H1 (cell line): ENCODE measurements at regions not wholly inside any gene's neighbourhood (a gene's known extent, or its start where the extent isn't known, plus 50 kb on each side); places are given as distances from the start of the nearest gene placed in this dataset.

Experiments used
- CTCF ChIA-PET: fragments of 300-600 bp; sonication (Branson Sonifier 250); formaldehyde crosslinking; loops from one replicate; lab custom pipeline; 2021; ENCODE audit not compliant: partially characterized antibody; lab: Charles Lee
- POLR2A ChIA-PET: fragments of 300-600 bp; sonication (Branson Sonifier 250); formaldehyde crosslinking; loops from one replicate; lab custom pipeline; 2021; ENCODE audit warnings: inconsistent platforms; ENCODE audit not compliant: partially characterized antibody; lab: Charles Lee
- DNase-seq, 2 experiments: peaks; one replicate each; pipeline versions ENCODE4 v3.0.0 to v3.0.0-alpha.2; 2010 to 2022; ENCODE audit warnings: low spot score in 2 of 2, low read depth in 1 of 2, mixed read lengths in 1 of 2
- FAIRE-seq: peaks from 2 replicates; lab custom pipeline; 2011; peaks lifted over from hg19 to GRCh38; lab: Jason Lieb, UNC
- H2AFZ ChIP-seq: 2 replicates; pipeline ENCODE4 v1.8.1; 2012; ENCODE audit warnings: low read length, inconsistent platforms
- H2AK5ac ChIP-seq: 2 replicates; pipeline ENCODE4 v1.6.1; 2013; ENCODE audit warnings: low read depth, low read length
- H2BK120ac ChIP-seq: replicated peaks from 2 replicates; pipeline ENCODE3; 2013; ENCODE audit warnings: low read depth, low read length, inconsistent platforms
- H2BK12ac ChIP-seq: 2 replicates; pipeline ENCODE4 v1.6.1; 2013; ENCODE audit warnings: low read depth, low read length
- H2BK15ac ChIP-seq: 2 replicates; pipeline ENCODE4 v1.6.1; 2013; ENCODE audit warnings: low read length
- H2BK20ac ChIP-seq: 2 replicates; pipeline ENCODE4 v1.6.1; 2013; ENCODE audit warnings: low read length
- H2BK5ac ChIP-seq: 2 replicates; pipeline ENCODE4 v1.6.1; 2013; ENCODE audit warnings: low read depth, low read length
- H3K14ac ChIP-seq: 2 replicates; pipeline ENCODE4 v1.6.1; 2013; ENCODE audit warnings: inconsistent platforms; ENCODE audit not compliant: insufficient read length
- H3K18ac ChIP-seq: 2 replicates; pipeline ENCODE4 v1.6.1; 2013; ENCODE audit warnings: low read length; ENCODE audit errors: extremely low read depth
- H3K23ac ChIP-seq: 2 replicates; pipeline ENCODE4 v1.6.1; 2013; ENCODE audit warnings: inconsistent platforms; ENCODE audit not compliant: insufficient read length
- H3K23me2 ChIP-seq: 2 replicates; pipeline ENCODE4 v1.6.1; 2013; ENCODE audit warnings: low read depth, low read length
- H3K27ac ChIP-seq: 2 replicates; pipeline ENCODE4 v1.6.1; 2011; ENCODE audit warnings: low read depth, low read length, inconsistent platforms
- H3K27me3 ChIP-seq, 4 experiments: replicated peaks in 1 of 4; 1 replicate in 1 of 4; 2 replicates in 3 of 4; pipeline versions ENCODE4 v1.6.1 to v1.8.1; 2011 to 2013; ENCODE audit warnings: low read length in 3 of 4, mild to moderate bottlenecking in 3 of 4, inconsistent platforms in 2 of 4, mixed read lengths in 2 of 4, moderate library complexity in 1 of 4; ENCODE audit not compliant: control insufficient read depth in 3 of 4, insufficient read depth in 3 of 4; ENCODE audit errors: extremely low read depth in 1 of 4
- H3K36me3 ChIP-seq, 4 experiments: 2 replicates each; pipeline versions ENCODE4 v1.6.1 to v1.8.1; 2011 to 2013; ENCODE audit warnings: mild to moderate bottlenecking in 4 of 4, low read length in 3 of 4, moderate library complexity in 2 of 4, control low read depth in 1 of 4, inconsistent platforms in 1 of 4; ENCODE audit not compliant: insufficient read depth in 4 of 4, control insufficient read depth in 2 of 4
- H3K4ac ChIP-seq: replicated peaks from 2 replicates; pipeline ENCODE3; 2013; ENCODE audit warnings: low read length, low read depth, mixed read lengths, inconsistent platforms; ENCODE audit not compliant: insufficient read length
- H3K4me1 ChIP-seq, 4 experiments: replicated peaks in 1 of 4; 1 replicate in 1 of 4; 2 replicates in 3 of 4; pipeline versions ENCODE4 v1.6.1 to v1.8.1; 2011 to 2013; ENCODE audit warnings: low read length in 3 of 4, inconsistent platforms in 2 of 4, mixed read lengths in 1 of 4; ENCODE audit not compliant: insufficient read depth in 4 of 4, control insufficient read depth in 3 of 4
- H3K4me2 ChIP-seq, 2 experiments: 2 replicates each; pipeline versions ENCODE4 v1.6.1 to v1.8.1; 2011 to 2013; ENCODE audit warnings: low read depth in 2 of 2, low read length in 2 of 2, control low read depth in 1 of 2, inconsistent platforms in 1 of 2, mild to moderate bottlenecking in 1 of 2; ENCODE audit not compliant: insufficient read depth in 1 of 2
- H3K4me3 ChIP-seq, 4 experiments: fragments of 200-600, 300-600 bp in 1 of 4; sonication (generic), shearing (Covaris generic), sonication (Bioruptor Twin) in 1 of 4; 2 replicates each; pipeline versions ENCODE4 v1.5.1 to v1.8.1; 2011 to 2016; ENCODE audit warnings: low read length in 4 of 4, low read depth in 3 of 4, control low read depth in 2 of 4, inconsistent platforms in 2 of 4, mild to moderate bottlenecking in 2 of 4, mixed read lengths in 1 of 4, moderate library complexity in 1 of 4; ENCODE audit not compliant: insufficient read depth in 2 of 4; ENCODE audit errors: extremely low read depth in 1 of 4
- H3K56ac ChIP-seq: replicated peaks from 2 replicates; pipeline ENCODE3; 2013; ENCODE audit warnings: low read depth, mild to moderate bottlenecking, mixed read lengths, low read length, inconsistent platforms; ENCODE audit not compliant: insufficient read length
- H3K79me1 ChIP-seq: 2 replicates; pipeline ENCODE4 v1.6.1; 2013; ENCODE audit warnings: low read depth, low read length, control low read depth
- H3K79me2 ChIP-seq, 2 experiments: 2 replicates each; pipeline versions ENCODE4 v1.6.1 to v1.8.1; 2012 to 2013; ENCODE audit warnings: low read length in 2 of 2, mild to moderate bottlenecking in 2 of 2, inconsistent platforms in 1 of 2; ENCODE audit not compliant: insufficient read depth in 2 of 2, control insufficient read depth in 1 of 2
- H3K9ac ChIP-seq, 4 experiments: replicated peaks in 1 of 4; 1 replicate in 1 of 4; 2 replicates in 3 of 4; pipeline versions ENCODE4 v1.6.1 to v1.8.1; 2011 to 2013; ENCODE audit warnings: low read depth in 3 of 4, low read length in 3 of 4, control low read depth in 2 of 4, mild to moderate bottlenecking in 2 of 4, moderate library complexity in 2 of 4, inconsistent platforms in 1 of 4; ENCODE audit errors: extremely low read depth in 1 of 4
- H3K9me3 ChIP-seq, 2 experiments: 2 replicates each; pipeline versions ENCODE4 v1.6.1 to v1.8.1; 2012 to 2013; ENCODE audit warnings: mild to moderate bottlenecking in 2 of 2, moderate library complexity in 2 of 2, control low read depth in 1 of 2, inconsistent platforms in 1 of 2, low read depth in 1 of 2, low read length in 1 of 2, mixed read lengths in 1 of 2; ENCODE audit not compliant: insufficient read depth in 2 of 2
- H4K20me1 ChIP-seq, 2 experiments: replicated peaks in 1 of 2; 2 replicates each; pipeline versions ENCODE3 to v1.8.1; 2011 to 2013; ENCODE audit warnings: inconsistent platforms in 2 of 2, low read length in 2 of 2, mild to moderate bottlenecking in 1 of 2; ENCODE audit not compliant: insufficient read depth in 2 of 2, control insufficient read depth in 1 of 2
- H4K5ac ChIP-seq: 2 replicates; pipeline ENCODE4 v1.6.1; 2013; ENCODE audit warnings: low read length, low read depth, mixed read lengths, inconsistent platforms; ENCODE audit not compliant: insufficient read length
- H4K8ac ChIP-seq: 2 replicates; pipeline ENCODE4 v1.8.0; 2013; ENCODE audit warnings: mild to moderate bottlenecking, moderate library complexity, low read length, inconsistent platforms; ENCODE audit not compliant: insufficient read depth; ENCODE audit errors: extremely low read depth
- H4K91ac ChIP-seq: replicated peaks from 2 replicates; pipeline ENCODE3; 2013; ENCODE audit warnings: low read length, mixed read lengths, inconsistent platforms; ENCODE audit not compliant: insufficient read length
- ATF3 ChIP-seq: IDR thresholded peaks from 2 replicates; pipeline ENCODE4 v1.6.1; 2011; ENCODE audit warnings: low read depth, mild to moderate bottlenecking, low read length; ENCODE audit not compliant: insufficient read depth
- EP300 ChIP-seq, 2 experiments: IDR thresholded peaks; 1 replicate in 1 of 2; 2 replicates in 1 of 2; pipeline ENCODE4 v1.6.1; 2011 to 2012; ENCODE audit warnings: low read depth in 2 of 2, low read length in 2 of 2, mild to moderate bottlenecking in 2 of 2, borderline replicate concordance in 1 of 2, inconsistent platforms in 1 of 2, moderate library complexity in 1 of 2
- FOSL1 ChIP-seq: IDR thresholded peaks from 2 replicates; pipeline ENCODE4 v1.6.1; 2011; ENCODE audit warnings: mild to moderate bottlenecking, low read depth, low read length, moderate library complexity; ENCODE audit not compliant: insufficient read depth
- GTF2F1 ChIP-seq: IDR thresholded peaks from 2 replicates; pipeline ENCODE4 v1.6.1; 2012; ENCODE audit warnings: low read depth, low read length, improper control_type of control experiment, borderline replicate concordance
- KDM4A ChIP-seq: IDR thresholded peaks from one replicate; pipeline ENCODE4 v1.7.1; 2012; ENCODE audit warnings: low read depth, mild to moderate bottlenecking, moderate library complexity, low read length, inconsistent platforms; ENCODE audit not compliant: severe bottlenecking
- PHF8 ChIP-seq: fragments of 200-600 bp; sonication (generic); conservative IDR thresholded peaks from 2 replicates; pipeline ENCODE4 v1.7.1; 2012; ENCODE audit warnings: low read depth, mild to moderate bottlenecking, inconsistent platforms, low read length, moderate library complexity
- POU5F1 ChIP-seq: IDR thresholded peaks from 2 replicates; pipeline ENCODE4 v1.6.1; 2011; ENCODE audit warnings: low read depth, mild to moderate bottlenecking, low read length, moderate library complexity
- RBBP5 ChIP-seq: IDR thresholded peaks from 2 replicates; pipeline ENCODE4 v1.7.1; 2012; ENCODE audit warnings: low read depth, mild to moderate bottlenecking, inconsistent platforms, low read length, moderate library complexity, borderline replicate concordance
- RFX5 ChIP-seq: IDR thresholded peaks from 2 replicates; pipeline ENCODE4 v1.6.1; 2011; ENCODE audit warnings: low read depth, low read length, improper control_type of control experiment, borderline replicate concordance
- RXRA ChIP-seq: IDR thresholded peaks from 2 replicates; pipeline ENCODE4 v1.6.1; 2011; ENCODE audit warnings: low read depth, mild to moderate bottlenecking, low read length, moderate library complexity; ENCODE audit not compliant: insufficient read depth
- SIRT6 ChIP-seq: IDR thresholded peaks from one replicate; pipeline ENCODE4 v1.7.1; 2012; ENCODE audit warnings: low read length, inconsistent platforms
- TBP ChIP-seq: IDR thresholded peaks from 2 replicates; pipeline ENCODE4 v1.6.1; 2011; ENCODE audit warnings: low read depth, low read length, improper control_type of control experiment
- TEAD4 ChIP-seq: IDR thresholded peaks from 2 replicates; pipeline ENCODE4 v1.6.1; 2012; ENCODE audit warnings: low read depth, low read length, inconsistent platforms, mixed read lengths

GRCh38 chr2:181121996-181122395 lies 141.6 kb downstream of the UBE2E3 start:
- DNase-seq = no peak
- Histone ChIP-seq H3K9me3 (no peaks in the 10 kb centered on the region), H4K8ac (no peak overlapping the region), H4K20me1 (no peaks in the 10 kb centered on the region), H3K4me2 (no peak overlapping the region), H3K79me2 (no peaks in the 10 kb centered on the region), H3K36me3 (no peaks in the 10 kb centered on the region), H3K23me2 (no peaks in the 10 kb centered on the region), H2BK5ac (no peak overlapping the region), H2BK120ac (no peak overlapping the region), H3K18ac (no peak overlapping the region), H3K56ac (no peak overlapping the region), H3K27ac (no peak overlapping the region), H3K79me1 (no peaks in the 10 kb centered on the region), H3K4ac (no peak overlapping the region), H3K4me1 (0 out of 7 replicates have a peak, but pooled peaks cover 0 to 2% (median 0%) of the 10 kb centered on the region in 4 experiments), H3K23ac (no peak overlapping the region), H2AFZ (no peak overlapping the region), H2AK5ac (no peak overlapping the region), H4K5ac (no peak overlapping the region), H3K14ac (no peak overlapping the region), H4K91ac (no peak overlapping the region), H3K9ac (no peak overlapping the region), H2BK15ac (no peak overlapping the region), H2BK12ac (no peak overlapping the region), H2BK20ac (no peak overlapping the region), H3K27me3 (no peaks in the 10 kb centered on the region), H3K4me3 (no peak overlapping the region)
- FAIRE-seq = no peak
- ChIA-PET POLR2A (no interaction called here), CTCF (interaction anchor here (0.8 to 1.5 kb wide), 5 partner anchors 14 to 440 kb away, joined by 3 to 4 read pairs (median 3); no protein-coding TSS in a partner anchor)
- no peak for TF ChIP-seq KDM4A
- no peak for TF ChIP-seq RFX5
- no peak for TF ChIP-seq SIRT6
- no peak for TF ChIP-seq GTF2F1
- TF ChIP-seq PHF8 = no peak
- TF ChIP-seq TBP = no peak
- no peak for TF ChIP-seq EP300 (IDR thresholded peaks at IDR 0.05; ENCODE audit: borderline replicate concordance in 1 of 2, low read depth in 2 of 2, low read length in 2 of 2)
- no peak for TF ChIP-seq FOSL1
- TF ChIP-seq TEAD4 = no peak
- no peak for TF ChIP-seq RXRA
- TF ChIP-seq ATF3 = no peak
- TF ChIP-seq RBBP5 = no peak
- no peak for TF ChIP-seq POU5F1
